ENCODE measurements at regions not wholly inside any gene's neighbourhood (a gene's known extent, or its start where the extent isn't known, plus 50 kb on each side); places are given as distances from the start of the nearest gene placed in this dataset.

- TF ChIP-seq PHF5A (CRISPR knock-in tag; IDR thresholded peaks at IDR 0.05; ENCODE audit: low read depth, unreplicated experiment) = no peak
- TF ChIP-seq REPIN1 (CRISPR knock-in tag; IDR thresholded peaks at IDR 0.05; ENCODE audit: borderline replicate concordance, low read depth) = no peak
- no peak for TF ChIP-seq ZNF549 (CRISPR knock-in tag; IDR thresholded peaks at IDR 0.05)
- TF ChIP-seq DR1 (CRISPR knock-in tag; IDR thresholded peaks at IDR 0.05) = no peak
- no peak for TF ChIP-seq ZNF770 (CRISPR knock-in tag; IDR thresholded peaks at IDR 0.05)
- no peak for TF ChIP-seq NONO (IDR thresholded peaks at IDR 0.05)
- TF ChIP-seq NONO (CRISPR knock-in tag; conservative IDR thresholded peaks at IDR 0.05) = no peak
- TF ChIP-seq CSRNP2 (CRISPR knock-in tag; conservative IDR thresholded peaks at IDR 0.05; ENCODE audit: low read depth) = no peak
- no peak for TF ChIP-seq SOX13 (IDR thresholded peaks at IDR 0.05)
- TF ChIP-seq SOX13 (CRISPR knock-in tag; conservative IDR thresholded peaks at IDR 0.05 in 1 of 2, IDR thresholded peaks at IDR 0.05 in 1 of 2) = no peak
- no peak for TF ChIP-seq ATF4 (CRISPR knock-in tag; IDR thresholded peaks at IDR 0.05)
- no peak for TF ChIP-seq SKI (IDR thresholded peaks at IDR 0.05; ENCODE audit: partially characterized antibody)
- TF ChIP-seq ZSCAN5A (CRISPR knock-in tag; IDR thresholded peaks at IDR 0.05; ENCODE audit: borderline replicate concordance) = no peak
- TF ChIP-seq ZNF484 (CRISPR knock-in tag; IDR thresholded peaks at IDR 0.05; ENCODE audit: borderline replicate concordance, low read depth) = no peak
- no peak for TF ChIP-seq RXRB (CRISPR knock-in tag; IDR thresholded peaks at IDR 0.05; ENCODE audit: borderline replicate concordance)
- TF ChIP-seq ONECUT2 (CRISPR knock-in tag; IDR thresholded peaks at IDR 0.05) = no peak
- no peak for TF ChIP-seq KAT2B (IDR thresholded peaks at IDR 0.05; ENCODE audit: borderline replicate concordance, low read depth, low read length)
- TF ChIP-seq GTF3A (CRISPR knock-in tag; conservative IDR thresholded peaks at IDR 0.05) = no peak
- no peak for TF ChIP-seq TARDBP (CRISPR knock-in tag; IDR thresholded peaks at IDR 0.05)
These were observed 149.3 kb upstream of the SHH start (continued) for GRCh38 chr7:155961241-155962190.

Measured in HepG2 (cell line).